ENCODE measurements at regions not wholly inside any gene's neighbourhood (a gene's known extent, or its start where the extent isn't known, plus 50 kb on each side); places are given as distances from the start of the nearest gene placed in this dataset.

DNA sequence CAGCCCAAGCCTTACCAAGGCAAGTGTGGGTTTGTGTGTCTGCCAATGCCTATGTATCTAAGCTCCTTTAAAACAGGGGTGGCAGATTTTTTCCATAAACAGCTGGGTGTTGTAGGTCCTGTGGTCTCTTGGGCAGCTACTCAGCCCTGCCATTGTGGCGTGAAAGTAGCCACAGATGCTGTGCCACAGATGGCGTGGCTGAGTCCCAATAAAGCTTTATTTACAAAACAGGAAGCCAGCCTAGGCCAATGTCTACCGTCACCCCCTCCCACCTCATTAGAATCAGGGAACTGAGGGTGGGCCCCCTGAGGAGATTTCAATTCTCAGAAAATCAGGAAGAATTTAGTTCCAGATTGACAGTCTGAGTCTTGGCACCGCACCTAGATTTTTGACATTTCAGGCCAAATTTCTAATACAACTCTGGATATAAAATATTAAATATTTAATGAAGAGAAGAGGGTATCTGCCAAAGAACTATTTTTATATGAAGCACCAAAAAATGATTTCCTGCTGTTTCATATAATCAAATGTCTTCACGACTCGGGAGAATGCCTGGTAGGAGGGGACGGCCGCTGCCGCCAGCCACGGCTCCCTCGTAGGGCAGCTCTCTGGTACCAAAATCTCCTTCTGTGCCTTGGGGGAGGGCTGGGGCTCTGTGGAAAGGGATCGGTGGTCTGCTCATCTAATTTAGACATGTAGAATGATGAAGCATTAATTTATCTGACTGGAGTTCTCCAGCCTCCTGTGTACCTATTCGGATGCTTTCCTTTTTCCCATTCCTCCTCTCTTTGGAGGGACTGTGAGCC, 420.9 kb downstream of the IRX2 start:
- H3K9ac ChIP-seq (ENCODE audit: low read length): no peak overlapping the region
- H3K27ac ChIP-seq (ENCODE audit: low read length): no peak overlapping the region
- no peaks in the 10 kb centered on the region for H4K20me1 ChIP-seq (ENCODE audit: insufficient read depth)
- no peak overlapping the region for H2AFZ ChIP-seq (ENCODE audit: low read depth, low read length)
- no peaks in the 10 kb centered on the region for H3K36me3 ChIP-seq (ENCODE audit: insufficient read depth, low read length)
- no peaks in the 10 kb centered on the region for H3K9me2 ChIP-seq (ENCODE audit: insufficient read depth, low read length)
- no peaks in the 10 kb centered on the region for H3F3A ChIP-seq (ENCODE audit: insufficient read depth, low read length, poor library complexity, severe bottlenecking)
- H3K4me2 ChIP-seq (ENCODE audit: low read length): no peak overlapping the region
- no peaks in the 10 kb centered on the region for H3K9me3 ChIP-seq (ENCODE audit: low read length)
- H3K4me3 ChIP-seq (ENCODE audit: low read length): no peak overlapping the region
- no peaks in the 10 kb centered on the region for H3K27me3 ChIP-seq (ENCODE audit: insufficient read depth, low read depth, low read length)
- TF ChIP-seq EZH2 (IDR thresholded peaks at IDR 0.05; ENCODE audit: borderline replicate concordance, insufficient read depth, low read length, poor library complexity, severe bottlenecking) (no peak), TAF1 (IDR thresholded peaks at IDR 0.05; ENCODE audit: low read depth) (no peak), SMC3 (conservative IDR thresholded peaks at IDR 0.05; ENCODE audit: poor library complexity) (no peak), EP300 (conservative IDR thresholded peaks at IDR 0.05; ENCODE audit: poor library complexity, severe bottlenecking) (no peak), MXI1 (conservative IDR thresholded peaks at IDR 0.05; ENCODE audit: poor library complexity, severe bottlenecking) (no peak), POLR2AphosphoS5 (IDR thresholded peaks at IDR 0.05) (no peak), RAD21 (conservative IDR thresholded peaks at IDR 0.05) (no peak)
- TF ChIP-seq, protein P1, sequence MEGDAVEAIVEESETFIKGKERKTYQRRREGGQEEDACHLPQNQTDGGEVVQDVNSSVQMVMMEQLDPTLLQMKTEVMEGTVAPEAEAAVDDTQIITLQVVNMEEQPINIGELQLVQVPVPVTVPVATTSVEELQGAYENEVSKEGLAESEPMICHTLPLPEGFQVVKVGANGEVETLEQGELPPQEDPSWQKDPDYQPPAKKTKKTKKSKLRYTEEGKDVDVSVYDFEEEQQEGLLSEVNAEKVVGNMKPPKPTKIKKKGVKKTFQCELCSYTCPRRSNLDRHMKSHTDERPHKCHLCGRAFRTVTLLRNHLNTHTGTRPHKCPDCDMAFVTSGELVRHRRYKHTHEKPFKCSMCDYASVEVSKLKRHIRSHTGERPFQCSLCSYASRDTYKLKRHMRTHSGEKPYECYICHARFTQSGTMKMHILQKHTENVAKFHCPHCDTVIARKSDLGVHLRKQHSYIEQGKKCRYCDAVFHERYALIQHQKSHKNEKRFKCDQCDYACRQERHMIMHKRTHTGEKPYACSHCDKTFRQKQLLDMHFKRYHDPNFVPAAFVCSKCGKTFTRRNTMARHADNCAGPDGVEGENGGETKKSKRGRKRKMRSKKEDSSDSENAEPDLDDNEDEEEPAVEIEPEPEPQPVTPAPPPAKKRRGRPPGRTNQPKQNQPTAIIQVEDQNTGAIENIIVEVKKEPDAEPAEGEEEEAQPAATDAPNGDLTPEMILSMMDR (IDR thresholded peaks at IDR 0.05; ENCODE audit: poor library complexity, severe bottlenecking): no peak
- TF ChIP-seq, protein P2, sequence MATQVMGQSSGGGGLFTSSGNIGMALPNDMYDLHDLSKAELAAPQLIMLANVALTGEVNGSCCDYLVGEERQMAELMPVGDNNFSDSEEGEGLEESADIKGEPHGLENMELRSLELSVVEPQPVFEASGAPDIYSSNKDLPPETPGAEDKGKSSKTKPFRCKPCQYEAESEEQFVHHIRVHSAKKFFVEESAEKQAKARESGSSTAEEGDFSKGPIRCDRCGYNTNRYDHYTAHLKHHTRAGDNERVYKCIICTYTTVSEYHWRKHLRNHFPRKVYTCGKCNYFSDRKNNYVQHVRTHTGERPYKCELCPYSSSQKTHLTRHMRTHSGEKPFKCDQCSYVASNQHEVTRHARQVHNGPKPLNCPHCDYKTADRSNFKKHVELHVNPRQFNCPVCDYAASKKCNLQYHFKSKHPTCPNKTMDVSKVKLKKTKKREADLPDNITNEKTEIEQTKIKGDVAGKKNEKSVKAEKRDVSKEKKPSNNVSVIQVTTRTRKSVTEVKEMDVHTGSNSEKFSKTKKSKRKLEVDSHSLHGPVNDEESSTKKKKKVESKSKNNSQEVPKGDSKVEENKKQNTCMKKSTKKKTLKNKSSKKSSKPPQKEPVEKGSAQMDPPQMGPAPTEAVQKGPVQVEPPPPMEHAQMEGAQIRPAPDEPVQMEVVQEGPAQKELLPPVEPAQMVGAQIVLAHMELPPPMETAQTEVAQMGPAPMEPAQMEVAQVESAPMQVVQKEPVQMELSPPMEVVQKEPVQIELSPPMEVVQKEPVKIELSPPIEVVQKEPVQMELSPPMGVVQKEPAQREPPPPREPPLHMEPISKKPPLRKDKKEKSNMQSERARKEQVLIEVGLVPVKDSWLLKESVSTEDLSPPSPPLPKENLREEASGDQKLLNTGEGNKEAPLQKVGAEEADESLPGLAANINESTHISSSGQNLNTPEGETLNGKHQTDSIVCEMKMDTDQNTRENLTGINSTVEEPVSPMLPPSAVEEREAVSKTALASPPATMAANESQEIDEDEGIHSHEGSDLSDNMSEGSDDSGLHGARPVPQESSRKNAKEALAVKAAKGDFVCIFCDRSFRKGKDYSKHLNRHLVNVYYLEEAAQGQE (IDR thresholded peaks at IDR 0.05; ENCODE audit: borderline replicate concordance): no peak
- H3K79me2 ChIP-seq (replicated peaks; ENCODE audit: insufficient read depth, low read length): no peaks in the 10 kb centered on the region

DNA sequence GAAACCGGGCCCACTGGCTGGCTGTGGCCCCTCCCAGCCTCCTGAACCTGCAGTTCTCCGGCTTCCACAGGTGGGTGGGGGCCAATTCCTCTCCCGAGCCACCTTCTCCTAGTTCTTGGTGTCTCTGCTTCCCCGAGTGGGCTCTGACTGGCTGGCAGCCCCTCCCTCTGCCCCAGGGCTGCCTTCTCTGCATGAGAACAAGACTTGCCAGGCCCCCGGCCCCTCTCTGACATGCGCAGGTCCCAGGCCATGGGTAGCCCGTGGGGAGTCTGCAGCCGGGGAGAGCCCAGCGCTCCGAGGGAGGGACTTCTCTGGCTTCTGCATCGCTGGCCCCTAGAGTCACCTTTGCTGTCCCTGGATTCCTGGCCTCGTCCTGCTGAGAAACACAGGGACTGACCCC, 421.7 kb downstream of the IRX2 start:
- Histone ChIP-seq H3K27ac (ENCODE audit: low read length) (no peak overlapping the region), H3K4me2 (ENCODE audit: low read length) (no peak overlapping the region), H3K36me3 (ENCODE audit: insufficient read depth, low read length) (no peaks in the 10 kb centered on the region), H3K27me3 (ENCODE audit: insufficient read depth, low read depth, low read length) (no peaks in the 10 kb centered on the region), H3F3A (ENCODE audit: insufficient read depth, low read length, poor library complexity, severe bottlenecking) (no peaks in the 10 kb centered on the region), H3K9me3 (ENCODE audit: low read length) (no peaks in the 10 kb centered on the region), H2AFZ (ENCODE audit: low read depth, low read length) (no peak overlapping the region), H4K20me1 (ENCODE audit: insufficient read depth) (no peaks in the 10 kb centered on the region), H3K79me2 (replicated peaks; ENCODE audit: insufficient read depth, low read length) (no peaks in the 10 kb centered on the region), H3K9me2 (ENCODE audit: insufficient read depth, low read length) (no peaks in the 10 kb centered on the region), H3K4me3 (ENCODE audit: low read length) (no peak overlapping the region), H3K9ac (ENCODE audit: low read length) (no peak overlapping the region)
- TF ChIP-seq, protein P2 (IDR thresholded peaks at IDR 0.05; ENCODE audit: borderline replicate concordance): no peak
- TF ChIP-seq MXI1 (conservative IDR thresholded peaks at IDR 0.05; ENCODE audit: poor library complexity, severe bottlenecking) (no peak), POLR2AphosphoS5 (IDR thresholded peaks at IDR 0.05) (no peak), SMC3 (conservative IDR thresholded peaks at IDR 0.05; ENCODE audit: poor library complexity) (no peak), EZH2 (IDR thresholded peaks at IDR 0.05; ENCODE audit: borderline replicate concordance, insufficient read depth, low read length, poor library complexity, severe bottlenecking) (no peak), EP300 (conservative IDR thresholded peaks at IDR 0.05; ENCODE audit: poor library complexity, severe bottlenecking) (no peak), RAD21 (conservative IDR thresholded peaks at IDR 0.05) (no peak), TAF1 (IDR thresholded peaks at IDR 0.05; ENCODE audit: low read depth) (no peak)
- TF ChIP-seq, protein P1 (IDR thresholded peaks at IDR 0.05; ENCODE audit: poor library complexity, severe bottlenecking): no peak

Measured in neural cell (in vitro differentiated cells).